Esophagus mucosa (tissue), 1 donor: ENCODE measurements at regions not wholly inside any gene's neighbourhood (a gene's known extent, or its start where the extent isn't known, plus 50 kb on each side); places are given as distances from the start of the nearest gene placed in this dataset.

Experiments used
- ATAC-seq: fragments of 200-7000 bp; cut with Tn5 transposase; one replicate; pipeline ENCODE4 v1.9.1; 2020
- donor health status: DM: yes; HTN: yes; CAD: no.

- no peak for ATAC-seq
Observed at GRCh38 chr21:41671212-41671762, 95.6 kb downstream of the RIPK4 start.

- ATAC-seq: no peak
Observed at GRCh38 chr21:41670056-41670805, 96.6 kb downstream of the RIPK4 start.

- ATAC-seq: no peak
Observed at GRCh38 chr21:41669533-41669830, 97.4 kb downstream of the RIPK4 start.

GRCh38 chr21:41668686-41669532 lies 97.9 kb downstream of the RIPK4 start:
- ATAC-seq: peak; percentile 79

- no peak for ATAC-seq
Observed at GRCh38 chr21:41668051-41668541, 98.8 kb downstream of the RIPK4 start.

- no peak for ATAC-seq
Observed at GRCh38 chr21:41667136-41667535, 99.7 kb downstream of the RIPK4 start.

- ATAC-seq: peak; percentile 3
Observed at GRCh38 chr21:41666641-41667081, 100.2 kb downstream of the RIPK4 start.

GRCh38 chr21:41665766-41666595 lies 100.9 kb downstream of the RIPK4 start:
- ATAC-seq: no peak

GRCh38 chr21:41664881-41665765 lies 101.7 kb downstream of the RIPK4 start:
- peak; percentile 66 for ATAC-seq

- ATAC-seq: peak; percentile 31
Observed at GRCh38 chr21:41663805-41664788, 102.8 kb downstream of the RIPK4 start.

GRCh38 chr21:41662761-41663160 lies 104.1 kb downstream of the RIPK4 start:
- ATAC-seq: no peak

GRCh38 chr21:41662161-41662560 lies 104.7 kb downstream of the RIPK4 start:
- ATAC-seq: no peak

- ATAC-seq: no peak
Observed at GRCh38 chr21:41660748-41661147, 106.1 kb downstream of the RIPK4 start.

- ATAC-seq: no peak
Observed at GRCh38 chr21:41659791-41660560, 106.9 kb downstream of the RIPK4 start.

GRCh38 chr21:41656946-41657525 lies 109.8 kb downstream of the RIPK4 start:
- no peak for ATAC-seq

- no peak for ATAC-seq
Observed at GRCh38 chr21:41655259-41655658, 111.6 kb downstream of the RIPK4 start.

GRCh38 chr21:41653954-41654491 lies 112.8 kb downstream of the RIPK4 start:
- peak; percentile 30 for ATAC-seq

- ATAC-seq: no peak
Observed at GRCh38 chr21:41653243-41653953, 113.5 kb downstream of the RIPK4 start.
